Effector memory CD8-positive, alpha-beta T cell (primary cell): ENCODE measurements at regions not wholly inside any gene's neighbourhood (a gene's known extent, or its start where the extent isn't known, plus 50 kb on each side); places are given as distances from the start of the nearest gene placed in this dataset.
A peak's percentile ranks its signal among the peaks of the same experiment; 100 is the strongest.
"Not testable (repeated sequence)": the region's sequence is repeated elsewhere in the genome, so short reads cannot be mapped to it uniquely, and the experiment has no call there.

ENCODE experiments used
- ATAC-seq: fragments of 150-1000 bp; cut with Tn5 transposase; replicated peaks from 2 replicates; pipeline ENCODE4 v1.10.0; 2021; ENCODE audit warnings: mild to moderate bottlenecking, moderate library complexity
- DNase-seq, 3 experiments: peaks; one replicate each; pipeline ENCODE4 v3.0.0; 2021
- H3K27ac Mint-ChIP-seq, 2 donors: one replicate each; pipeline ENCODE4 v1.8.0; 2022; ENCODE audit warnings: mild to moderate bottlenecking in 2 of 2, mixed read lengths in 2 of 2, moderate library complexity in 2 of 2
- H3K27me3 Mint-ChIP-seq, 2 donors: one replicate each; pipeline ENCODE4 v1.8.0; 2022; ENCODE audit warnings: mixed read lengths in 2 of 2
- H3K36me3 Mint-ChIP-seq: one replicate; pipeline ENCODE4 v1.8.0; 2022; ENCODE audit warnings: mild to moderate bottlenecking, moderate library complexity, mixed read lengths; ENCODE audit not compliant: insufficient read depth
- H3K4me1 Mint-ChIP-seq, 2 donors: one replicate each; pipeline ENCODE4 v1.8.0; 2022; ENCODE audit warnings: low read depth in 2 of 2, mixed read lengths in 2 of 2
- H3K4me3 Mint-ChIP-seq, 2 donors: one replicate each; pipeline ENCODE4 v1.8.0; 2022; ENCODE audit warnings: mild to moderate bottlenecking in 2 of 2, mixed read lengths in 2 of 2, moderate library complexity in 2 of 2
- H3K9me3 Mint-ChIP-seq, 2 donors: one replicate each; pipeline ENCODE4 v1.8.0; 2022; ENCODE audit warnings: mixed read lengths in 2 of 2

GRCh38 chr15:77871852-77872371 is 205.6 kb downstream of the TBC1D2B start:
- peaks cover 8 to 26% of the 10 kb centered on the region in 2 donors for H3K27me3 Mint-ChIP-seq
- H3K36me3 Mint-ChIP-seq = no peaks in the 10 kb centered on the region
- DNase-seq (no peak), ATAC-seq (no peak)
- no peak overlapping the region for H3K4me3 Mint-ChIP-seq
- no peak overlapping the region for H3K27ac Mint-ChIP-seq
- H3K9me3 Mint-ChIP-seq = no peaks in the 10 kb centered on the region
- peaks cover 0 to 2% of the 10 kb centered on the region in 2 donors for H3K4me1 Mint-ChIP-seq

GRCh38 chr15:77870195-77871065 is 207.1 kb downstream of the TBC1D2B start:
- no peaks in the 10 kb centered on the region for H3K36me3 Mint-ChIP-seq
- peaks cover 0 to 2% of the 10 kb centered on the region in 2 donors for H3K4me1 Mint-ChIP-seq
- no peak overlapping the region for H3K27ac Mint-ChIP-seq
- no peaks in the 10 kb centered on the region for H3K9me3 Mint-ChIP-seq
- peaks cover 8 to 36% of the 10 kb centered on the region in 2 donors for H3K27me3 Mint-ChIP-seq
- ATAC-seq (peak; percentile 36), DNase-seq (peak; percentile 11 to 38 (median 21))
- H3K4me3 Mint-ChIP-seq = no peak overlapping the region

DNA sequence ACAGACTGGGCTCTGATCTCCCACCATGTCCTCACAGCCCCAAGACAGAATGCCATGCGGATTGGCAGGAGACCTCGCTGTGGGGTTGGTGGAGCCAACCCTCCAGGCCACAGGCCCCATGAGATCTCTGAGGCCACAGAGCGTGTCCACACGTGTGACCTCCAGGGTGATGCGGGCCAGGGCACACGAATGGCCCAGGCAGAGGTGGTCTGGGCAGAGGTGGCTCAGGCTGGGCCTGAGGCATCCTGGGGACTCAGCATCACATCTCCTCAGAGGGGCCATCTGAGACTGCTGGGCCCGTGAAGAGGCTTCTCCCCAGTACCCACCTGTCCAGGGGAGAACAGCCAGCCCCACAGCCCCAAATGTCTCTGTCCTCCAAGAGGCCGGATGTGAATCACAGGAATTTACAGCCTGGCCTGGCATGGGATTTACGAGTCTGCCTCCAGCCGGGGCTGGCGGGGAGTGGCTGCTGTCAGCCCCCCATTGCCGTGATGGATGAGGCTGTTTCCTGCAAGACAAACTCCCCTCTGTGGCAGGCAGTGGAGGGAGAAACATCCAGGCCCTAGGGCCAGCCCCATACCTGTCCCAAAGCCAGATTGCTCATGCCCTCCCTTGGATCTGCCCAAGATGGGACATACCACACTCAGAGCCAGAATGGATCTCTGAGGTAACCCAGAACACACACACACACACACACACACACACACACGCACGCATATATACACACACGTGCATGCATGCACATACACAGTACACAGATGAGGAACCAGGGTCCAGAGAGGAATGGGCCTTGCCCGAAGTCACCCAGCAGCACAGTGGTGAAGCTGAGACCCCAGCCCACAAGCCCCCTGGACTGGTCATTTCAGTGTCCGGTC is 208.3 kb downstream of the TBC1D2B start:
- DNase-seq = no peak
- no peaks in the 10 kb centered on the region for H3K36me3 Mint-ChIP-seq

DNA sequence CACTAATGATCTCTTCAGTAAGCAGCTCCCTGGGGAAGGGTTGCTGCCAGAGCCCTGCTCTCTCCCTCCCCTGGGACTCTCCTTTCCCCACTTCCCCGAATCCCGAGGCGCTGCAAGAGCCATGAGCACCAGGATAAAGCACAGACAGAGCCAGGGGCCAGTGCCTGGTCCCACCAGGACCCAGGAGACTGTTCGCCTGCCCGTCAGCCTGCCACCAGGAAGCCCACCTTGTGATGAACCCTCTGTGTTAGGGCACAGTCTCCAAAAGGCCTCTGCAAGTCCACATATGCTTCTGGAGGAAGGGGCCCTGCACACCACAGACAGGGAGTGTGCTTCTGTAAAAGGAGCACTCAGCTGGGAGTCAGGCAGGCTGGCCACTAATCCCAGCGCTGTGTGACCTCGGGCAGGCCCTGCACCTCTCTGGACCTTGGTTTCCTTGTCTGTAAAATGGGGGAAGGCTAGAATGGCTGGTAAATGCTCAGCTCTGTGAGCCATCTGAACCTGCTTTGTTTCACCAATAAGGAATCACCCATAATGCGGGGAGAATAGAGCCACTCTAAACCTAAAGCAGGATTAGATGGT is 209.4 kb downstream of the TBC1D2B start:
- H3K4me3 Mint-ChIP-seq, ATAC-seq, H3K27ac Mint-ChIP-seq, H3K4me1 Mint-ChIP-seq, H3K36me3 Mint-ChIP-seq, DNase-seq, H3K9me3 Mint-ChIP-seq: not testable (repeated sequence)
- H3K27me3 Mint-ChIP-seq = peaks cover 20 to 50% of the 10 kb centered on the region in 2 donors

More for the DNA sequence above, 208.3 kb downstream of the TBC1D2B start:
- Mint-ChIP-seq H3K27ac (no peak overlapping the region), H3K4me3 (no peak overlapping the region), H3K4me1 (peaks cover 0 to 2% of the 10 kb centered on the region in 2 donors), H3K9me3 (no peaks in the 10 kb centered on the region), H3K27me3 (peaks cover 8 to 39% of the 10 kb centered on the region in 2 donors)
- no peak for ATAC-seq

GRCh38 chr15:77867266-77868047 is 210.1 kb downstream of the TBC1D2B start:
- Mint-ChIP-seq H3K27ac (no peak overlapping the region), H3K27me3 (peaks cover 22 to 57% of the 10 kb centered on the region in 2 donors), H3K4me1 (peaks cover 0 to 2% of the 10 kb centered on the region in 2 donors), H3K9me3 (no peaks in the 10 kb centered on the region), H3K4me3 (no peak overlapping the region), H3K36me3 (no peaks in the 10 kb centered on the region)
- DNase-seq (no peak), ATAC-seq (no peak)

GRCh38 chr15:77866596-77867125 is 210.8 kb downstream of the TBC1D2B start:
- H3K4me1 Mint-ChIP-seq = peaks cover 0 to 2% of the 10 kb centered on the region in 2 donors
- no peak for ATAC-seq
- no peaks in the 10 kb centered on the region for H3K9me3 Mint-ChIP-seq
- no peak overlapping the region for H3K4me3 Mint-ChIP-seq
- no peak overlapping the region for H3K27ac Mint-ChIP-seq
- no peaks in the 10 kb centered on the region for H3K36me3 Mint-ChIP-seq
- no peak for DNase-seq
- peaks cover 22 to 63% of the 10 kb centered on the region in 2 donors for H3K27me3 Mint-ChIP-seq

GRCh38 chr15:77866186-77866585 is 211.3 kb downstream of the TBC1D2B start:
- Mint-ChIP-seq H3K9me3 (no peaks in the 10 kb centered on the region), H3K36me3 (no peaks in the 10 kb centered on the region), H3K4me3 (no peak overlapping the region), H3K27me3 (peaks cover 18 to 63% of the 10 kb centered on the region in 2 donors), H3K27ac (no peak overlapping the region), H3K4me1 (peaks cover 0 to 2% of the 10 kb centered on the region in 2 donors)
- ATAC-seq (no peak), DNase-seq (no peak)

GRCh38 chr15:77865701-77866100 is 211.8 kb downstream of the TBC1D2B start:
- DNase-seq (no peak), ATAC-seq (no peak)
- H3K27me3 Mint-ChIP-seq = peaks cover 15 to 62% of the 10 kb centered on the region in 2 donors
- H3K9me3 Mint-ChIP-seq = no peaks in the 10 kb centered on the region
- H3K36me3 Mint-ChIP-seq = no peaks in the 10 kb centered on the region
- no peak overlapping the region for H3K4me3 Mint-ChIP-seq
- H3K4me1 Mint-ChIP-seq = peaks cover 0 to 2% of the 10 kb centered on the region in 2 donors
- no peak overlapping the region for H3K27ac Mint-ChIP-seq

- H3K4me3 Mint-ChIP-seq = no peak overlapping the region
- no peaks in the 10 kb centered on the region for H3K9me3 Mint-ChIP-seq
- peaks cover 15 to 67% of the 10 kb centered on the region in 2 donors for H3K27me3 Mint-ChIP-seq
- ATAC-seq = no peak
- no peak overlapping the region for H3K27ac Mint-ChIP-seq
- H3K4me1 Mint-ChIP-seq = no peaks in the 10 kb centered on the region
- no peak for DNase-seq
- no peaks in the 10 kb centered on the region for H3K36me3 Mint-ChIP-seq
These were observed 212.4 kb downstream of the TBC1D2B start for GRCh38 chr15:77865106-77865610.

GRCh38 chr15:77864211-77865105 is 213.1 kb downstream of the TBC1D2B start:
- no peak for DNase-seq
- no peak for ATAC-seq
- H3K9me3 Mint-ChIP-seq = no peaks in the 10 kb centered on the region
- H3K4me3 Mint-ChIP-seq = no peak overlapping the region
- peaks cover 15 to 74% of the 10 kb centered on the region in 2 donors for H3K27me3 Mint-ChIP-seq
- no peak overlapping the region for H3K27ac Mint-ChIP-seq
- no peaks in the 10 kb centered on the region for H3K36me3 Mint-ChIP-seq
- H3K4me1 Mint-ChIP-seq = no peaks in the 10 kb centered on the region

GRCh38 chr15:77863491-77864105 is 213.9 kb downstream of the TBC1D2B start:
- DNase-seq (no peak), ATAC-seq (no peak)
- Mint-ChIP-seq H3K27me3 (peaks cover 15 to 75% of the 10 kb centered on the region in 2 donors), H3K4me3 (no peak overlapping the region), H3K27ac (no peak overlapping the region), H3K36me3 (no peaks in the 10 kb centered on the region), H3K9me3 (no peaks in the 10 kb centered on the region), H3K4me1 (peaks cover 0 to 3% of the 10 kb centered on the region in 2 donors)
